Naive thymus-derived CD4-positive, alpha-beta T cell (primary cell): ENCODE measurements at regions not wholly inside any gene's neighbourhood (a gene's known extent, or its start where the extent isn't known, plus 50 kb on each side); places are given as distances from the start of the nearest gene placed in this dataset.
A peak's percentile ranks its signal among the peaks of the same experiment; 100 is the strongest.

Experiments
- ATAC-seq: fragments of 150-1000 bp; cut with Tn5 transposase; 2 replicates; pipeline ENCODE4 v1.10.0; 2021; ENCODE audit warnings: mild to moderate bottlenecking, moderate library complexity
- CTCF ChIA-PET: fragments of 350-600 bp; sonication (Branson Sonifier 250); formaldehyde crosslinking; loops from one replicate; lab custom pipeline; 2021; ENCODE audit warnings: antibody characterized with exemption; lab: Charles Lee
- POLR2A ChIA-PET: fragments of 350-600 bp; sonication (Branson Sonifier 250); formaldehyde crosslinking; loops from one replicate; lab custom pipeline; 2021; ENCODE audit warnings: antibody characterized with exemption, inconsistent platforms; lab: Charles Lee
- DNase-seq, 9 donors: peaks; one replicate each; pipeline versions ENCODE4 v3.0.0 to v3.0.0-alpha.2; 2020 to 2022; ENCODE audit warnings: mixed read lengths in 1 of 9
- H3K27ac ChIP-seq: one replicate; pipeline ENCODE4 v1.7.0; 2013; ENCODE audit warnings: mild to moderate bottlenecking, low read depth, low read length, moderate library complexity
- H3K27me3 ChIP-seq, 2 donors: one replicate each; pipeline ENCODE4 v1.7.0; 2013; ENCODE audit warnings: low read length in 2 of 2, mild to moderate bottlenecking in 2 of 2, moderate library complexity in 2 of 2; ENCODE audit not compliant: control insufficient read depth in 2 of 2, insufficient read depth in 2 of 2
- H3K36me3 ChIP-seq, 3 experiments: 1 replicate in 2 of 3; 2 replicates in 1 of 3; pipeline ENCODE4 v1.7.0; 2013; ENCODE audit warnings: low read length in 3 of 3, mild to moderate bottlenecking in 3 of 3, moderate library complexity in 1 of 3; ENCODE audit not compliant: insufficient read depth in 3 of 3, control insufficient read depth in 2 of 3
- H3K4me1 ChIP-seq, 2 donors: one replicate each; pipeline ENCODE4 v1.7.0; 2013; ENCODE audit warnings: low read length in 2 of 2, mild to moderate bottlenecking in 2 of 2, moderate library complexity in 1 of 2; ENCODE audit not compliant: control insufficient read depth in 2 of 2, insufficient read depth in 2 of 2
- H3K4me3 ChIP-seq: 2 replicates; pipeline ENCODE4 v1.7.0; 2013; ENCODE audit warnings: mild to moderate bottlenecking, low read length
- H3K9me3 ChIP-seq, 3 experiments: 1 replicate in 2 of 3; 2 replicates in 1 of 3; pipeline ENCODE4 v1.7.0; 2013; ENCODE audit warnings: low read length in 3 of 3; ENCODE audit not compliant: control insufficient read depth in 2 of 3
- H3K27ac Mint-ChIP-seq, 9 donors: one replicate each; pipeline ENCODE4 v1.8.0; 2020 to 2022; ENCODE audit warnings: mixed read lengths in 9 of 9, mild to moderate bottlenecking in 8 of 9, moderate library complexity in 5 of 9, inconsistent platforms in 2 of 9
- H3K27me3 Mint-ChIP-seq, 5 donors: one replicate each; pipeline ENCODE4 v1.8.0; 2021 to 2022; ENCODE audit warnings: mixed read lengths in 5 of 5, mild to moderate bottlenecking in 1 of 5
- H3K36me3 Mint-ChIP-seq, 5 donors: one replicate each; pipeline ENCODE4 v1.8.0; 2020 to 2022; ENCODE audit warnings: mixed read lengths in 5 of 5, mild to moderate bottlenecking in 3 of 5, inconsistent platforms in 1 of 5
- H3K4me1 Mint-ChIP-seq, 7 donors: one replicate each; pipeline ENCODE4 v1.8.0; 2020 to 2022; ENCODE audit warnings: mixed read lengths in 7 of 7, mild to moderate bottlenecking in 3 of 7, inconsistent platforms in 1 of 7
- H3K4me3 Mint-ChIP-seq, 10 donors: one replicate each; pipeline ENCODE4 v1.8.0; 2020 to 2022; ENCODE audit warnings: mild to moderate bottlenecking in 10 of 10, mixed read lengths in 10 of 10, moderate library complexity in 6 of 10, inconsistent platforms in 2 of 10
- H3K9me3 Mint-ChIP-seq, 11 donors: one replicate each; pipeline ENCODE4 v1.8.0; 2020 to 2022; ENCODE audit warnings: mixed read lengths in 11 of 11, mild to moderate bottlenecking in 4 of 11, inconsistent platforms in 1 of 11, moderate library complexity in 1 of 11
- intact Hi-C, 2 donors: fragments of 100-400 bp; cut with micrococcal nuclease; formaldehyde crosslinking; loops; one replicate each; pipeline ENCODE4 v1.15.1; 2023

- H3K36me3 ChIP-seq: no peaks in the 10 kb centered on the region
- no peaks in the 10 kb centered on the region for H3K36me3 Mint-ChIP-seq
- H3K9me3 ChIP-seq: no peaks in the 10 kb centered on the region
- DNase-seq: no peak
- peaks cover 0 to 22% (median 12%) of the 10 kb centered on the region in 5 donors for H3K27me3 Mint-ChIP-seq
- ChIA-PET CTCF (interaction anchor here (0.7 kb wide), 1 partner anchor 9 kb away, joined by 4 read pairs; no protein-coding TSS in a partner anchor), POLR2A (no interaction called here)
- peaks cover 0 to 17% (median 0%) of the 10 kb centered on the region in 11 donors for H3K9me3 Mint-ChIP-seq
- no peaks in the 10 kb centered on the region for H3K4me1 ChIP-seq
- H3K27ac Mint-ChIP-seq: no peak overlapping the region
- intact Hi-C loops: no loop called here
- H3K4me3 Mint-ChIP-seq: no peak overlapping the region
- no peak overlapping the region for H3K27ac ChIP-seq
- H3K4me1 Mint-ChIP-seq: no peaks in the 10 kb centered on the region
- H3K27me3 ChIP-seq: no peaks in the 10 kb centered on the region
- no peak overlapping the region for H3K4me3 ChIP-seq
- no peak for ATAC-seq
These were observed 69.2 kb upstream of the ATXN7L3B start for GRCh38 chr12:74468401-74468800.

GRCh38 chr12:74476234-74476633 is 61.4 kb upstream of the ATXN7L3B start:
- Histone ChIP-seq H3K27ac (no peak overlapping the region), H3K4me1 (no peaks in the 10 kb centered on the region), H3K36me3 (no peaks in the 10 kb centered on the region), H3K4me3 (no peak overlapping the region), H3K9me3 (no peaks in the 10 kb centered on the region), H3K27me3 (no peaks in the 10 kb centered on the region)
- intact Hi-C loops: no loop called here
- DNase-seq (no peak), ATAC-seq (no peak)
- H3K9me3 Mint-ChIP-seq: no peaks in the 10 kb centered on the region
- H3K27me3 Mint-ChIP-seq: peaks cover 0 to 20% (median 13%) of the 10 kb centered on the region in 5 donors
- H3K36me3 Mint-ChIP-seq: no peaks in the 10 kb centered on the region
- H3K4me1 Mint-ChIP-seq: no peaks in the 10 kb centered on the region
- H3K4me3 Mint-ChIP-seq: no peak overlapping the region
- ChIA-PET CTCF (no interaction called here), POLR2A (no interaction called here)
- H3K27ac Mint-ChIP-seq: no peak overlapping the region

DNA sequence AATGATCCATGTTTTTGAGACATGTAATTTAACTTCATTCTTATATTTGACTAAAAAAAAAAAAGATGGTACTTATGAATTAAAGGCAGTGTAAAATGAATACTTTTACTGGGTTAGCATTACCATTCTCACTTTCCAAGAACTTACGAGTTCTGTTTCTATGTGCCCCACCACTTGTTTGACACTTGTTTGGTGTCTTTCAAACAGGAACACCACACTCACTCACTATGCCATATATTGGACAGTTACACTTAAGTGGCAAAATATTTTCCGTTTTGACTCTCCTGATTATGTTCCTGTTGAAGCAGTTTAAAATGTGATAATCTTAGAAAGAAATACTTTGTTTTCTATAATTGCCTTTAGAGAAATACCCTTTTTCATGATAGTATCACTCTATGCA is 56.6 kb upstream of the ATXN7L3B start:
- H3K36me3 ChIP-seq: no peaks in the 10 kb centered on the region
- no peaks in the 10 kb centered on the region for H3K4me1 ChIP-seq
- Mint-ChIP-seq H3K36me3 (no peaks in the 10 kb centered on the region), H3K27ac (no peak overlapping the region), H3K9me3 (no peaks in the 10 kb centered on the region), H3K27me3 (peaks cover 0 to 24% (median 6%) of the 10 kb centered on the region in 5 donors), H3K4me1 (peaks cover 0 to 6% (median 0%) of the 10 kb centered on the region in 7 donors), H3K4me3 (no peak overlapping the region)
- ChIA-PET POLR2A (no interaction called here), CTCF (no interaction called here)
- ATAC-seq: no peak
- intact Hi-C loops: no loop called here
- H3K27ac ChIP-seq: no peak overlapping the region
- no peak overlapping the region for H3K4me3 ChIP-seq
- no peaks in the 10 kb centered on the region for H3K27me3 ChIP-seq
- no peak for DNase-seq
- no peaks in the 10 kb centered on the region for H3K9me3 ChIP-seq

DNA sequence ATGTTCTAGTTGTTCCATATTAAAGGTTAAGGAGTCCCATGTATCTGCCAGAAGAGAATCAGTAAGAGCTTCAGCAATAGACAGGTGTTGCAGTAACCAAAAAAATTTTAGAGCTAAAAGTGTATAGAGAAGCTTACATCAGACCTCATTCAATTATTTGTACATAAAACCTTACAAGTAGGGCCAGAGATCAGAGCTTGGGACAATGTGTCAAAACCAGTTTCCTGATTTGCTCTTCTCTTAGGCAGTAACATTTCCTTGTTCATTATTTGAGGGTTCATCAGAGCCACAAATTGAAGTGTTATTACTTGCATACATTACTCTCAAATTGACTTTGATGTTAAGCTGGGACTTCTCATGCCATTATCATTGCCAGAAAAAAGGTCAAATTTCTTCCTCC is 55.5 kb upstream of the ATXN7L3B start:
- Mint-ChIP-seq H3K4me1 (peaks cover 0 to 6% (median 0%) of the 10 kb centered on the region in 7 donors), H3K9me3 (no peaks in the 10 kb centered on the region), H3K27me3 (peaks cover 0 to 24% (median 6%) of the 10 kb centered on the region in 5 donors), H3K36me3 (no peaks in the 10 kb centered on the region), H3K4me3 (no peak overlapping the region), H3K27ac (no peak overlapping the region)
- Histone ChIP-seq H3K36me3 (no peaks in the 10 kb centered on the region), H3K4me3 (no peak overlapping the region), H3K9me3 (no peaks in the 10 kb centered on the region), H3K4me1 (no peaks in the 10 kb centered on the region), H3K27me3 (no peaks in the 10 kb centered on the region), H3K27ac (no peak overlapping the region)
- ChIA-PET CTCF (no interaction called here), POLR2A (no interaction called here)
- ATAC-seq (peak; percentile 41), DNase-seq (no peak)
- intact Hi-C loops: no loop called here

DNA sequence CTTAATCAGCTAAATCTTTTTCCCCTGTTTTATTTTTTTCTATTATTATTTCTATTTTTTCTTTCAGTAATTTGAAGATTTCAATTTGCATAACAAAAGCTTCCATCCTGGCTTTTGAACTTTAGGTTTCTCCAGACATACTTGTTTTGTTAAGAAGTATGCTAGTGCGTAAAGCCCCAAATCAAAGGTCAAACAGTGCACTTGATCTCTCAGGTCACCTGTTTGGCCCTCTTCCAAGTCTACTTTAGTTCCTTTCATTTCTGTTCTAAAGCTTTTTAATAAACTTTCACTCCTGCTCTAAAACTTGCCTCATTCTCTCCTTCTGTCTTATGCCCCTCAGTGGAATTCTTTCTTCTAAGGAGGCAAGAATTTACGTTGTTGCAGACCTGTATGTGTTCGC is 54.6 kb upstream of the ATXN7L3B start:
- CTCF ChIA-PET: no interaction called here
- no peaks in the 10 kb centered on the region for H3K9me3 ChIP-seq
- Mint-ChIP-seq H3K27me3 (peaks cover 0 to 24% (median 6%) of the 10 kb centered on the region in 5 donors), H3K4me3 (no peak overlapping the region), H3K27ac (no peak overlapping the region), H3K4me1 (peaks cover 0 to 6% (median 0%) of the 10 kb centered on the region in 7 donors), H3K36me3 (no peaks in the 10 kb centered on the region), H3K9me3 (no peaks in the 10 kb centered on the region)
- POLR2A ChIA-PET: no interaction called here
- DNase-seq: no peak
- H3K4me1 ChIP-seq: no peaks in the 10 kb centered on the region
- no peaks in the 10 kb centered on the region for H3K27me3 ChIP-seq
- no peak overlapping the region for H3K4me3 ChIP-seq
- intact Hi-C loops: no loop called here
- no peak overlapping the region for H3K27ac ChIP-seq
- ATAC-seq: no peak
- H3K36me3 ChIP-seq: no peaks in the 10 kb centered on the region
